GM18909 (cell line): ENCODE measurements at regions not wholly inside any gene's neighbourhood (a gene's known extent, or its start where the extent isn't known, plus 50 kb on each side); places are given as distances from the start of the nearest gene placed in this dataset.
"Not testable (repeated sequence)": the region's sequence is repeated elsewhere in the genome, so short reads cannot be mapped to it uniquely, and the experiment has no call there.

Source experiments
- ATAC-seq: cut with Tn5 transposase; IDR thresholded peaks from one replicate; pipeline ENCODE4 v1.9.1; 2021; ENCODE audit warnings: mild to moderate bottlenecking; ENCODE audit not compliant: unreplicated experiment, poor library complexity

DNA sequence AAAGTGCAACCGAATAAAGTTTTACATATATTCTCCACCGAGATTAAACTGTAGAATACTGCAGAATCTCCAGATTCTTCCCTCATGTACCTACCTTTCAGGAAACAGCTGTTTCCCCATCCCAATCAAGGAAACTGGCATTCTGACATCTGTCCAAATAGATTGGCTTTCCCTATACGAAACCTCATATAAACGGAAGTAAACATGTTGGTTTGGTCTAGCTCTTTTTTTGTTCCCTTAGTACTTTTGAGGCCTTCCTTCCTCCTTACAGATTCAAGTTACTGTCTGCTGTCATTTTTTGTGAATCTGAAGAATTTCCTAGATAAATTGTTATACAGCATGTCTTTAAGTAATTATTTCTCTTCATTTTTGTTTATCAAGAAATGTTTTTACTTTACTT, 554.6 kb downstream of the RPIA start:
- not testable (repeated sequence) for ATAC-seq

DNA sequence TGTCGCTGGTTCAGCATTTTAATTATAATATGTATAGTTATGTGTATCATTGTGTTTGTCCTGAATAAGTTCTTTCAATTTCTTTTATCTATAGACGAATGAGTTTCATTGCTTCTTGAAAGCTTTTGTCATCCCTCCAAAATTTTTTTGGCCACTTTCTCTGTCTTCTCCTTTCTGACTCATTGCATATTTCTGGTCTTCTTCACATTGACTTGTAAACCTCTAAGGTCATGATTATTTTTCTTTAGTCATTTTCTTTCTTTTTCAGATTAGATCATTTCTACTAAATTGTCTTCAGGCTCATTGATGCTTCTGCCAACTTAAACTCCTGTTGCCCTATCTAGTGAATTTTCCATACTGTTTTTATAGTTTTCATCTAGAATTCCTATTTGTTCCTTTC, 555.1 kb downstream of the RPIA start:
- ATAC-seq, result not testable (repeated sequence)

DNA sequence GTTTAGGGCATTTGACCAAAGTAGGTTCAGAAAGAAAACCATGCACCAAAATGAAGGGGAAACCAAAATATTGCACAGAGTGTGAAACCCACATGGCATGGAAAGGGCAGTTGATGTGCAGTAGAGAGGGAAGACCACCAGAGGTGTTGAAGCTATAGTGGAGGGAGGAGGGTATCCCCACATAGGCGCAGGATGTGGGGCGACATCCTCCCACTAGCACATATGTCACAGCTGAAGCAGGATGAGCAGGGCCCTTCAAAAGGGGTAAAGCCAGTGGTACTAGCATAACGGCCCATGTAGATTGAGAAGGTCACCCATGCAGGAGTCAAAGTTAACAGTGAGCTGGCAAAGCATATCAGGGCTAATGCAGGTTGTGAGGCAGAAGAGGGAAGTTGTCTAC, 563.5 kb downstream of the RPIA start:
- not testable (repeated sequence) for ATAC-seq

DNA sequence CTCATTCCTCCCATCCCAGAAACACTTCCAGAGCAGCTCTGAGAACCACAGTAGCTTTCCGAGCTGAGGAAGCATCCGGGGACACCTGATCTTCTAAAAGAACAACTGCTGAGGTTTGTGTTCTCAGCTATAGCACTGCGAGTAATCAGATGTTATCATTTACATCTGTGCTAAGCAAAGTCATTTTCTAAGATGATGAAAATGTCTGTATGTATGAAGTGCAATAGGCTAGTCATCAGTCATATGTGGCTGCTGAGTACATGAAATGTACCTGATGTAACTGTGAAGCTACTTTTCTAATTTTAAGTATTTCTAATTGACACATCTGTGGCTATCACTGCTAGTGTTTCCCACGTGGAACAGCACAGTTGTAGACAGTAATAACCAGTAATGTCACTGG, 582.0 kb downstream of the RPIA start:
- not testable (repeated sequence) for ATAC-seq

DNA sequence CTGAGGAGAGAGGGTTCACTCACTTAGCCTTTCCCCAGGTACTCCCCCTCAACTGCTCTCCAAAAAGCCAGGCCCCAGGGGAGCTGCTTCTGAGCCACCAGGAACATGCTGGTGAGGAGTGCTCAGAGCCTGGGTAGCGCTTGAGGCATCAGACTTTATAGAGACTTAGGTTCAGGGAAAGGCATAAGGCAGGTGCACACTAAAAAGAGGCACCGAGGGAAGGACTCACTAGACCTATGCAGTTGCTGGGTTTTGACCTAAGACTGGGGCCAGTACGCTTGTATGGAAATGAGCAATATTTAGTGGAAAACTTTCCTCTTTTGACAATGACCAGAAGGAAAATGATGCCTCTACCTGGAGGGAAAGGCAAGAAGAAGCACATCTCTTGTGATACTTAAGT, 589.1 kb downstream of the RPIA start:
- not testable (repeated sequence) for ATAC-seq

DNA sequence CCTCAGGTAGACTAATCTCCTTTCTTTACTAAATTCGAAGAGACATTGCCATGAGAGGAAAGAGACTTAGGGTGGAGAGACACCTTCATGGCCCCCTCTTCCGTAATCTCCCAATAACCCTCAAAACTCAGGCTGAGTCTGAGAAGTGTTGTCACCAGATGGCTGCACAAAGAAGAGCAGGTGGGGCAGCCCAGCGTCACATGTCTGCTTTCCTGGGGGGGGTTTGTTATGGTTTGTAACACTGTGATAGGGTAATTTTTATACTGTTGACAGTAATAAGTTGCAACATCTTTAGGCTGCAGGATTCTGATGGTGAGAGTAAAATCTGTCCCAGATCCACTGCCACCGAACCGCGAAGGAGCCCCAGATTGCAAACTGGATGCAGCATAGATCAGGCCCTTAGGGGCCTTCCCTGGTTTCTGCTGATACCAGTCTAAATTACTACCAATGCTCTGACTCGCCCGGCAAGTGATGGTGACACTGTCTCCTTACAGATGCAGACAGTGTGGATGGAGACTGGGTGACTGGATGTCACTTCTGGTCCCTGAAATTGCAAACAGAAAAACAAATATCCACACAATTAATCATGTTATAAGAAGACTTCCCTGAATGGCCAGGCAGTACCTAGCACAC, 595.1 kb downstream of the RPIA start:
- ATAC-seq, result not testable (repeated sequence)

DNA sequence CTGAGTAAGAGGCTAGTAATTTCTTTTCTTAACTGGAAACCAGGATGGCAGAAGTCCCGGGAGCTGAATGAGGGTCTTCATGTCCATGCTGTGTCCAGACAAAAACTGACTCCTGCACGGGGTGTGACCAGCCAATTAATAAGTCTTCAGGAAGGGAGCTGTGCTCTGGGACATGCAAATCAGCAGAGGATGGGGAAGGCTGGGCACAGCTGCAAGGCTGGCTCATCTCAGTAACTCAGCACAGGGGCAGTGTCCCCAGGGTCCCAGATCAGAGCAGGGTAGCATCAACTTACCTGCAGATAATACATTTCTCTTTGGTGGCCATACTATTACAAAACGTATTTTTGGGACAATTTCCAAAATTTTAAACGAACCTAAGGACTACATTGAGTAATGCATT, 595.6 kb downstream of the RPIA start:
- ATAC-seq, result not testable (repeated sequence)

DNA sequence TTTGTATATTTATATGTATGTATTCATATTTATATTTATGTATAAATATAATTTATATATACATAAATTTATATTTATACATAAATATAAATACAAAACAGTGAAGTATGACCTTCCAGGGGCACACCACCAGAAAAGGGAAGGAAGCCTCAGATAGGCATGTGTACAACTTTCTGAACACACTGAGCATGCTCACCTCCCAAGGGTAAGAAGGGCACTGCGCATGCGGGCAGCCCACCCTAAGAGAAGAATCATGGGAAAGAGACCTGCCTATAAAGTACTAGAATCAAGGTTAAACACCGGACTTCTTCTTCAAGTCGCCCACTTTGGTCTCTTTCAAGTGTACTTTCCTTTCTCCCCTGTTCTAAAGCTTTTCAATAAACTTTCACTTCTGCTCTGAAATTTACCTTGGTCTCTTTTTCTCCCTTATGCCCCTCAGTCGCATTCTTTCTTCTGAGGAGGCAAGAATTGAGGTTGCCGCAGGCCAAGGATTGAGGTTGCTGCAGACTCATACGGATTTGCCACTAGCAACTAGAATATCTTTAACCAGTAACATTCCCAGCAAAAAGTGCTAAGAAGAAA, 600.3 kb downstream of the RPIA start:
- not testable (repeated sequence) for ATAC-seq

DNA sequence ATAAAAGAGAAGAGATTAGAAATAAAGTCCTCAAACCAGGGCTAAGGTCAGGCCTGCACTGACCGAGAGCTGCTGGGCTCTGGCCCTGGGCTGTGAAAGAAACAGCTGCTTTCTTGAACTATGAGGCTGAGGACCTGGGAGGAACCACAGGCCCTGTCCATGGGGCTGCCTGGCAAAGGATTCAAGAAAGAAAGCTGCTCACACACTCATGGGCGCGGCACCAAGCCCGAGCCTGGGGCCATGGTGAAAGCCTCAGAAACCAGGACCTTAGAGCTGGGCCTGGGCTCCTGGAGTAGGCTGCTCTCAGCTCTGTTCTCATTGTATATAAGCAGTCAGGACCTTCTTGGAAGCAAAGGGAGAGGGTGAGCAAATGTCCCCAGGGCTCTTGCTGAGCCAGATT, 601.9 kb downstream of the RPIA start:
- ATAC-seq, result not testable (repeated sequence)

DNA sequence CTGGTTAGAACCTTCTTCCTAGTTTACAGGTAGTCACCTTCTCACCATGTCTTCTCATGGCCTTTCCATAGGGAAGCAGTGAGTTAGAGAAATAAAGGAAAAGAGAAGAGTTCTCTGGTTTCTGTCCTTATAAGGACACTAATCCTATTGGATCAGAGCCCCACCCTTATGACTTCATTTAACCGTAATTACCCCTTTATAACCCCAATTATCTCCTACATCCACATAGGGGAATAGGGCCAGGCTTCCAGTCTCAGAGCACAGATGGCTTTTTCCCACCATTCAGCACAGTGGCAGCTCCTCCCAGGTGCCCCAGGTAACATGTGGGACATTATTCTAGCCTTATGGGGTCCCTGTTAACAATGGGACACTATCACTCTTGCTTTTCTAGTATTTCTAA, 602.9 kb downstream of the RPIA start:
- ATAC-seq, result not testable (repeated sequence)

DNA sequence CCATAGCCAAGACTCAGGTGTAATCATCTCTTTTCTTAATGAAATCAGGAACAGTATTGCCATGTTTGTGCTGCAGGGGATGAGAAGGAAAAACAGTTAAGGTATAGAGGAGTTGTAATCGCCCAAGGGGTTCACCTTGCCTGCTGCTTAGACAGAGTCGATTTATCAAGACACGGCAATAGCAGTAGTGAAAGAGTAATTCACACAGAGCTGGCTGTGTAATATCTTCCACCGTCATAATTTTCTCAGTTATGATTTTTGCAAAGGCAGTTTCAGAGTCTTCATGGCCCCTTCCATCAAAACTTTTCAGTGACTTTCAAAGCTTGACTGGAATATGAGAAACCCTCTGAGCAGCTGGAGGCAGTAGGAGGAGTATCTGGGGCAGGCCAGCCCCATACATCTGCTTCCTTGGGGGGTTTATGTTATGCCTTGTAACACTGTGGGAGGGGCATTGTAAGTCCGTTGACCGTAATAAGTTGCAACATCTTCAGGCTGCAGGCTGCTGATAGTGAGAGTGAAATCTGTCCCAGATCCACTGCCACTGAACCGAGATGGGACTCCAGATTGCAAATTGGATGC, 605.4 kb downstream of the RPIA start:
- not testable (repeated sequence) for ATAC-seq

DNA sequence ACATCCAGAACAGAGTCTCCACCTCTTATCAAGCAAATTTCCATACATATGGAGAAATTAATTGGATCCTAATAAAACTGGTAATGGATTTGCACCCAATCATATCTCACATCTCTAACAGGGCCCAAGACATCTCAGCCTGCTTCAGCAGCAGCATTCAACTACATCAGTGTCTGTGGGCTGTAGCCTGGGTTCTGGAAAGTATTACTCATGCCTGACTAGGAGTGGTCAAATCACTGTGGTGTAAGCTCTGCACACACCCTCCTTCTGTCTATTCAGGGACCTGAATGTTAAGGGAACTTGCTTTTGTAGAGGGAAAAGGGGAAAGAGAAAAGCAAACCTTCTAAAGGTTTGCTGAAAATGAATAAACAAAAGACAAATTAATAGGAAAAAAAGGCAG, 607.7 kb downstream of the RPIA start:
- not testable (repeated sequence) for ATAC-seq

DNA sequence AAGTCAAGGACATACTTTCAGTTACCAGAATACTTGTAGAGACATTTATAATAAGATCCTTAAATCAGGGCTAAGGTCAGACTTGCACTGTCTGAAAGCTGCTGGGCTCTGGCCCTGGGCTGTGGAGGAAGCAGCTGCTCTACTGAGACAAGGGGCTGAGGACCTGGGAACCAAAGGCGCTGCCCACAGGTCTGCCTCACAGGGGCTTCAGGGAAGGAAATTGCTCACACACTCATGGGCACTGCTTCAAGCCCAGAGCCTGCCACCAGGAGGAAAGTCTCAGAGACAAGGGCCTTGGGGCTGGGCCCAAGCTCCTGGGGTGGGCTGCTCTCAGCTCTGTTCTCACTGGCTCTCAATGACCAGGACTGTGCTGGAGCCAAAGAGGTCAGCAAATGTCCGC, 614.1 kb downstream of the RPIA start:
- not testable (repeated sequence) for ATAC-seq

DNA sequence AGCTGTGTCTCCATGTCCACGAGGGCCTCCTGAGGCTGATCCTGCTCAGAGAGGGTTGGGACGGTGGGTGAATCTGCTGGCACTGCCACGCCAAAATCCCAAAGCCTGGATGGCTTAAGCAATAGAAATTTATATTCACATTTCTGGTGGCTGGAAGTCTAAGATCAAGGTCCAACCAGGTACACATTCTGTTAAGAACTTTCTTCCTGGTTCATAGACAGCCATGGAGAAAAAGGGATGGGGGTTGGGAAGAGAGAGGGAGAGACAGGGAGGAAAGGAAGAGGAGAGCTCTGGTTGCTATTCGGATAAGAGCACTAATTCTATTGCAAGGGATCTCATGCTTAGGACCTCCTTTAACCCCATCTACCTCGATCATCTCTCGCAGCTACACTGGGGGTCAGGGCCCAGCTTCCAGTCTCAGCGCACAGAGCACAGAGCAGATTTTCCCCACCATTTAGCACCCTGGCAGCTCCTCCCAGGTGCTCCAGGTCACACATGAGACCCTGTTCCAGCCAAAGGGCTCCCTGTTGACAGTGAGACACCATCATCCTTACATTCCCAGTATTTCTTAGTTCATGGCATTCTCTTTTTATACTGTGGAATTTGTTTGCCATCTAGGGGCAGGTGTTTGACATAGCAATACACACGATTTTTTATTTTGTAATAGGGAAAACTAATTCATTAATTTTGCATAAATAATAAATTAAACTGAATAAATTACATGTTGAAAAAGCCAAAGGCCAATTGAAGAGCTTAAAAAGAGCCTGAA, 615.6 kb downstream of the RPIA start:
- ATAC-seq, result not testable (repeated sequence)

DNA sequence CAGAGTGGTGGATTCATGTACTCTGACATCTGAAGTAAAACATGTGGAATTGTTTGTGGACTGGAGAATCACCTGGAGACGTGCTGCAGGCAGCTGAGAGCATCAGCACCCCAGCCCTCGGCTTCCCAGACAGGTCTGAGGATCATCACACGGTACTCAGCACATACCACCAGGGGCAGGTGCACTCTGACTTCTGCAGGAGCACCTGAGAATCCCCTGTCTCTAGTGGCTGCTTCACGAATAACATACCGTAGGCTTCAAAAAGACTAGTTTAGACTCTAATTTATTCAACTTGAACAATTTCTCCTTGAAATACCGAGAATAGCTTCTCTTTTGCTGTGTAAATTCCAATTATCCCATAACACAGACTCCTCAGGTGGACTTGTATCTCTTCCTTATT, 627.5 kb downstream of the RPIA start:
- peak; percentile 59 for ATAC-seq

DNA sequence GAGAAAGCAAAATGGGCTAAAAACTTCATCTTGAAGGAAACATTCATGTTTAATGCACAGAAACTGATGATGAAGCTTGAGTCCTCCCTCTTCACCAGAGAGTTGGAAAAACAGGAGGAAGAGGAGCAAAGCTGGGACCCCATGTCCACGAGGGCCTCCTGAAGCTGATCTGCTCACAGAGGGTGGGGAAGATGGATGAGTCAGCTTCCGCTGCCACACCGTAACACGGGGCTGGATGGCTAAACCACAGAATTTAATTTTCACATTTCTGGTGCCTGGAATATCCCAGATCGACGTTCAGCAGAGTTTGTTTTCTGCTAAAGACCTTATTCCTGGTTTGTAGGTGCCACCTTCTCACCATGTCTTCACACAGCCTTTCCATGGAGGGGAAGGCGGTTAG, 634.4 kb downstream of the RPIA start:
- ATAC-seq, result not testable (repeated sequence)

DNA sequence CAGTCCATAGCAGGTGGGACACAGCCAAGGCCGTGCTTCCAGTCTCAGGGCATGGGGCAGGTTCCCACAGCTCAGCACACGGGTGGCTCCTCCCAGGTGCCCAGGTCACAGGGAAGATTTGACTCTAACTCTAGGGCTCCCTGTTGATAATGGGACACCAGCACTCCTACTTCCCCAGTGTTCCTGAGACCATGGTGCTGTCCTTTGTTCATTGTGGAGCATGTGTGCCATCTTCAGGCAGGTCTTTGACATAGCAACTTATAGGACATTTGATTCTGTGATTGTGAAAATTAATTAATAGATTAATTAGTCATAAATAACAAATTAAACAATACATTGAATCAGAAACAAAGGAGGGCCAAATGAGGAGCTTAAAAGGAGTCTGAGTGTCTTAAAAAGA, 635.0 kb downstream of the RPIA start:
- not testable (repeated sequence) for ATAC-seq

DNA sequence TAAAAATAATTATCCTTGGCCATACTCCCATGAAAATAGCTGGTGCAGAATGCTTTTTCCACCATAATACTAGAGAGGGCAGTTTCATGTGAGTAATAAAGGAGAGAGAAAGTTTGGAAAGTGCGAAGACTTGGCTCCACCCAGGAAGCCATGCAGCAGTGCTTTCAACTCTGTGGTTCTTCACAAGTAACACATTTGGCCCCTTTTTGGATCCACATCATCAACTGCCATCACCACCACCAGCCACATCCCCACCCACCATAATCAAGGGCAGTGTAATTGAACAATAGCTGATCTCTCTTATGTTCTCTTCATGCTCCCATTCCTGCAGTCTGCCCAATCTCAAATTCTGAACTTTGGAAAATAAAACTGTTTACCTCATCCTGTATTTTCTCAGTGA, 637.3 kb downstream of the RPIA start:
- not testable (repeated sequence) for ATAC-seq
